HEK293T (cell line): ENCODE measurements at regions not wholly inside any gene's neighbourhood (a gene's known extent, or its start where the extent isn't known, plus 50 kb on each side); places are given as distances from the start of the nearest gene placed in this dataset.

Experiments used
- CTCF ChIA-PET: fragments of 350-600 bp; formaldehyde crosslinking; extraction: SDS; loops from one replicate; lab custom pipeline; 2021; ENCODE audit warnings: antibody characterized with exemption, inconsistent platforms; lab: Yijun Ruan, JAX
- POLR2A ChIA-PET: fragments of 350-600 bp; formaldehyde crosslinking; extraction: SDS; loops from one replicate; lab custom pipeline; 2020; ENCODE audit warnings: antibody characterized with exemption, inconsistent platforms; lab: Yijun Ruan, JAX
- DNase-seq: peaks from one replicate; pipeline ENCODE4 v3.0.0; 2012; ENCODE audit warnings: mixed read lengths; ENCODE audit errors: extremely low spot score
- ARNT ChIP-seq: fragments of 450-650 bp; IDR thresholded peaks from 2 replicates; pipeline ENCODE4 v1.6.1; 2017; ENCODE audit warnings: mild to moderate bottlenecking
- BHLHE40 ChIP-seq: fragments of 450-650 bp; IDR thresholded peaks from 2 replicates; pipeline ENCODE4 v1.6.1; 2016; ENCODE audit warnings: mild to moderate bottlenecking, moderate library complexity, borderline replicate concordance
- CTBP1 ChIP-seq: fragments of 450-650 bp; IDR thresholded peaks from 2 replicates; pipeline ENCODE4 v1.6.1; 2016; ENCODE audit warnings: borderline replicate concordance
- ELF4 ChIP-seq: fragments of 450-650 bp; IDR thresholded peaks from 2 replicates; pipeline ENCODE4 v1.6.1; 2017; ENCODE audit warnings: antibody characterized with exemption
- FOXA1 ChIP-seq: fragments of 450-650 bp; IDR thresholded peaks from 2 replicates; pipeline ENCODE4 v1.6.1; 2016; ENCODE audit warnings: mild to moderate bottlenecking
- FOXK2 ChIP-seq: fragments of 450-650 bp; IDR thresholded peaks from 2 replicates; pipeline ENCODE4 v1.6.1; 2016; ENCODE audit warnings: mild to moderate bottlenecking
- FOXM1 ChIP-seq: fragments of 450-650 bp; IDR thresholded peaks from 2 replicates; pipeline ENCODE4 v1.6.1; 2017; ENCODE audit warnings: mild to moderate bottlenecking, borderline replicate concordance
- HDGF ChIP-seq: fragments of 450-650 bp; IDR thresholded peaks from 2 replicates; pipeline ENCODE4 v1.6.1; 2017; ENCODE audit warnings: antibody characterized with exemption, borderline replicate concordance
- L3MBTL2 ChIP-seq: fragments of 450-650 bp; conservative IDR thresholded peaks from 2 replicates; pipeline ENCODE4 v1.6.1; 2016; ENCODE audit warnings: mild to moderate bottlenecking
- LEF1 ChIP-seq: fragments of 450-650 bp; IDR thresholded peaks from 2 replicates; pipeline ENCODE4 v1.6.1; 2017; ENCODE audit warnings: mild to moderate bottlenecking, borderline replicate concordance
- NFRKB ChIP-seq: fragments of 450-650 bp; IDR thresholded peaks from 2 replicates; pipeline ENCODE4 v1.6.1; 2016; ENCODE audit warnings: mild to moderate bottlenecking, moderate library complexity
- PKNOX1 ChIP-seq: fragments of 450-650 bp; IDR thresholded peaks from 2 replicates; pipeline ENCODE4 v1.6.1; 2016
- SP1 ChIP-seq: fragments of 450-650 bp; IDR thresholded peaks from 2 replicates; pipeline ENCODE4 v1.6.1; 2017
- SUZ12 ChIP-seq: fragments of 450-650 bp; IDR thresholded peaks from 2 replicates; pipeline ENCODE4 v1.6.1; 2016; ENCODE audit warnings: mild to moderate bottlenecking
- TARDBP ChIP-seq: fragments of 450-650 bp; IDR thresholded peaks from 2 replicates; pipeline ENCODE4 v1.6.1; 2016
- ZNF384 ChIP-seq: fragments of 450-650 bp; IDR thresholded peaks from 2 replicates; pipeline ENCODE4 v1.6.1; 2016

- CTCF ChIA-PET, result interaction anchor here (0.6 kb wide), 1 partner anchor 503 kb away, joined by 3 read pairs; no protein-coding TSS in a partner anchor
- no peak for DNase-seq
- POLR2A ChIA-PET, result no interaction called here
- no peak for TF ChIP-seq CTBP1
- no peak for TF ChIP-seq HDGF
- no peak for TF ChIP-seq FOXA1
- TF ChIP-seq L3MBTL2, result no peak
- TF ChIP-seq ELF4, result no peak
- TF ChIP-seq PKNOX1, result no peak
- TF ChIP-seq FOXK2, result no peak
- no peak for TF ChIP-seq TARDBP
- no peak for TF ChIP-seq SP1
- TF ChIP-seq BHLHE40, result no peak
- TF ChIP-seq FOXM1, result no peak
- TF ChIP-seq NFRKB, result no peak
- TF ChIP-seq ARNT, result no peak
- no peak for TF ChIP-seq LEF1
- no peak for TF ChIP-seq SUZ12
- TF ChIP-seq ZNF384, result no peak
These were observed 133.8 kb upstream of the FAM20A start for GRCh38 chr17:68734931-68735330.

- DNase-seq, result no peak
- no peak for TF ChIP-seq SUZ12
- no peak for TF ChIP-seq NFRKB
- TF ChIP-seq L3MBTL2, result no peak
- TF ChIP-seq ZNF384, result no peak
- TF ChIP-seq FOXM1, result no peak
- CTCF ChIA-PET, result interaction anchor here (0.7 kb wide), 1 partner anchor 20 kb away, joined by 3 read pairs; no protein-coding TSS in a partner anchor
- POLR2A ChIA-PET, result no interaction called here
These were observed 133.2 kb upstream of the FAM20A start for GRCh38 chr17:68734187-68734900.

GRCh38 chr17:68733241-68734176, 132.3 kb upstream of the FAM20A start:
- no peak for DNase-seq
- POLR2A ChIA-PET, result no interaction called here
- TF ChIP-seq FOXM1 (no peak), NFRKB (no peak), LEF1 (no peak), CTBP1 (no peak), ZNF384 (no peak), L3MBTL2 (no peak)
- CTCF ChIA-PET, result interaction anchor here (0.7 kb wide), 1 partner anchor 21 kb away, joined by 3 read pairs; no protein-coding TSS in a partner anchor

GRCh38 chr17:68732301-68732749, 131.2 kb upstream of the FAM20A start:
- ChIA-PET CTCF (no interaction called here), POLR2A (no interaction called here)
- no peak for DNase-seq
- TF ChIP-seq ZNF384 (no peak), SP1 (no peak), CTBP1 (no peak), FOXA1 (no peak), L3MBTL2 (no peak), NFRKB (no peak), FOXK2 (no peak), PKNOX1 (no peak), HDGF (no peak), LEF1 (no peak), ARNT (no peak), TARDBP (no peak), BHLHE40 (no peak), FOXM1 (no peak), SUZ12 (no peak), ELF4 (no peak)

- TF ChIP-seq SP1 (no peak), SUZ12 (no peak), BHLHE40 (no peak), FOXA1 (no peak), HDGF (no peak), TARDBP (no peak), PKNOX1 (no peak), ZNF384 (no peak)
- DNase-seq, result no peak
- POLR2A ChIA-PET, result no interaction called here
- CTCF ChIA-PET, result no interaction called here
These were observed 130.3 kb upstream of the FAM20A start for GRCh38 chr17:68731465-68731864.

- POLR2A ChIA-PET, result no interaction called here
These were observed 118.3 kb upstream of the FAM20A start for GRCh38 chr17:68719431-68719830.

More at GRCh38 chr17:68719431-68719830, 118.3 kb upstream of the FAM20A start:
- CTCF ChIA-PET, result no interaction called here
- no peak for DNase-seq
- TF ChIP-seq BHLHE40, result no peak
- TF ChIP-seq FOXM1, result no peak
- TF ChIP-seq PKNOX1, result no peak
- TF ChIP-seq ARNT, result no peak
- TF ChIP-seq SP1, result no peak
- no peak for TF ChIP-seq NFRKB
- TF ChIP-seq ELF4, result no peak
- no peak for TF ChIP-seq CTBP1
- TF ChIP-seq FOXA1, result no peak
- TF ChIP-seq LEF1, result no peak
- no peak for TF ChIP-seq TARDBP
- no peak for TF ChIP-seq L3MBTL2
- TF ChIP-seq HDGF, result no peak
- TF ChIP-seq SUZ12, result no peak
- no peak for TF ChIP-seq FOXK2
- no peak for TF ChIP-seq ZNF384
